ENCODE measurements at regions not wholly inside any gene's neighbourhood (a gene's known extent, or its start where the extent isn't known, plus 50 kb on each side); places are given as distances from the start of the nearest gene placed in this dataset.

DNA sequence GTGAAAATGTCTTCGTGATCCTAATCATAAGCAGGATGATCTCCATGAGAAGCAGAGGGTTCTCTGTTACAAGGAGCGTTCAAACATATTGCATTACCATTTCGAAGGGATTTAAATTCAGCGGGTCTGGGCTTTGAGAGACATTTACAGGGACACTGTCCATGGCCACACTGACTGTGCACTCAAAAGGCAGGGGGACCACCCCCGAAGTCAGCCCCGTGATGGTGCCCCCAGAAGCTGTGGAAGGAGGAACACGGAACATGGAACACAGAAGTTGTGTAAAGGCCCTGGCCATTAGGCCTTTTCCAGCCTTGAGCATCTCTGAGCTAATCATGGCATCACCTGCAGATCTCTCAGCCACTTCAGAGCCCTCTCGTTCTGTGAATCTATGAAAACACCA is 268.4 kb upstream of the MYT1L start:
- TF ChIP-seq, protein P1, sequence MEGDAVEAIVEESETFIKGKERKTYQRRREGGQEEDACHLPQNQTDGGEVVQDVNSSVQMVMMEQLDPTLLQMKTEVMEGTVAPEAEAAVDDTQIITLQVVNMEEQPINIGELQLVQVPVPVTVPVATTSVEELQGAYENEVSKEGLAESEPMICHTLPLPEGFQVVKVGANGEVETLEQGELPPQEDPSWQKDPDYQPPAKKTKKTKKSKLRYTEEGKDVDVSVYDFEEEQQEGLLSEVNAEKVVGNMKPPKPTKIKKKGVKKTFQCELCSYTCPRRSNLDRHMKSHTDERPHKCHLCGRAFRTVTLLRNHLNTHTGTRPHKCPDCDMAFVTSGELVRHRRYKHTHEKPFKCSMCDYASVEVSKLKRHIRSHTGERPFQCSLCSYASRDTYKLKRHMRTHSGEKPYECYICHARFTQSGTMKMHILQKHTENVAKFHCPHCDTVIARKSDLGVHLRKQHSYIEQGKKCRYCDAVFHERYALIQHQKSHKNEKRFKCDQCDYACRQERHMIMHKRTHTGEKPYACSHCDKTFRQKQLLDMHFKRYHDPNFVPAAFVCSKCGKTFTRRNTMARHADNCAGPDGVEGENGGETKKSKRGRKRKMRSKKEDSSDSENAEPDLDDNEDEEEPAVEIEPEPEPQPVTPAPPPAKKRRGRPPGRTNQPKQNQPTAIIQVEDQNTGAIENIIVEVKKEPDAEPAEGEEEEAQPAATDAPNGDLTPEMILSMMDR (IDR thresholded peaks at IDR 0.05), result no peak
- no peak for TF ChIP-seq EZH2 (IDR thresholded peaks at IDR 0.05)
